ENCODE measurements at regions not wholly inside any gene's neighbourhood (a gene's known extent, or its start where the extent isn't known, plus 50 kb on each side); places are given as distances from the start of the nearest gene placed in this dataset.

DNA sequence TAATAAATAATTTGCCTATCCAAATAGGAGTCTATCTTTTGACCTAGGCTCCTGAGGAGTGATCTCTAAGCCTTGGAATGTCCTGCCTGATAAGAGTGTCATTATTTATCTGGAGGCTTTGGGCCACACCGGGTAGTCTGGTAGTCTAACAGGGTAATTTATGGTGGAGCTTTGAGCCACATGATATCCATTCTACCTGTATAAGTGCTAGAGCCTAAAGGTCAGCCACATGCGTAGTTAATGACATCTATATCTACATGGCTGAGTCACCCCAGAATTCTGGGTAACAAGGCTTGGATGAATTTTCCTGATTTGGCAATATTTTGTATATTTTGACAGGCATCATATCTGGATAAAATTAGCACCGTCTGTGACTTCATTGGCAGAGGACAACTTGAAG lies 681.4 kb downstream of the MCTP2 start:
- DNase-seq: no peak
- H3K36me3 ChIP-seq (replicated peaks in 1 of 2): no peaks in the 10 kb centered on the region
- H3K4me1 ChIP-seq (replicated peaks in 1 of 2): no peaks in the 10 kb centered on the region
- H3K27ac ChIP-seq: no peak overlapping the region
- no peaks in the 10 kb centered on the region for H3K27me3 ChIP-seq
- intact Hi-C loops (cut with DNase I): no loop called here
- H3K4me3 ChIP-seq: no peak overlapping the region
- no peaks in the 10 kb centered on the region for H3K9me3 ChIP-seq (replicated peaks in 1 of 3)
- 46 to 60% (median 53%) methylated on average over 3 of the region's 3 CpGs for WGBS, 4 donors
- TF ChIP-seq POLR2A (IDR thresholded peaks at IDR 0.05) (no peak), CTCF (IDR thresholded peaks at IDR 0.05) (no peak)

DNA sequence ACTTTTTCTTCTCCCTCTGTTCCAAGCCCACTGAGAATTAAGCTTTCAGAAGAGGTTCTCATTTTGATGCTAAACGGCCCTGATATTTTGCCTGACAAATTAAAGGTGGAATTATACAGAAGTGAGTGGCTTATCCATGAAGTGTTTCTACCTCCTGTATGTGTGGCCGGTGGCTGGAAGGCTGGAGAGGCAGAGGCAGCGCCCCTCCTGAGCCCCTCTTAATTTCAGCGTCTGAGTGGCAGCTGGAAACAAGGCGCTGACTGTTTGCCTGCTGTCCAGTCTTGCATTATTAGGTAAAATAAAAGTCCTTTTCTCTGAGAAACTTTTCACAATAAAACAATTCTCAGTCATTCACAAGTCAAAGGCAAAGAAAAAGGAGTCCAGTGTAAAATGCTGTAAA lies 685.7 kb downstream of the MCTP2 start:
- no peak for DNase-seq
- Histone ChIP-seq H3K4me3 (no peak overlapping the region), H3K27ac (no peak overlapping the region), H3K36me3 (replicated peaks in 1 of 2) (no peaks in the 10 kb centered on the region), H3K9me3 (replicated peaks in 1 of 3) (no peaks in the 10 kb centered on the region), H3K27me3 (no peaks in the 10 kb centered on the region), H3K4me1 (replicated peaks in 1 of 2) (no peaks in the 10 kb centered on the region)
- TF ChIP-seq POLR2A (IDR thresholded peaks at IDR 0.05) (no peak), CTCF (IDR thresholded peaks at IDR 0.05) (no peak)
- intact Hi-C loops (cut with DNase I): no loop called here
- 41 to 65% (median 51%) methylated on average over 5 of the region's 5 CpGs for WGBS, 4 donors

DNA sequence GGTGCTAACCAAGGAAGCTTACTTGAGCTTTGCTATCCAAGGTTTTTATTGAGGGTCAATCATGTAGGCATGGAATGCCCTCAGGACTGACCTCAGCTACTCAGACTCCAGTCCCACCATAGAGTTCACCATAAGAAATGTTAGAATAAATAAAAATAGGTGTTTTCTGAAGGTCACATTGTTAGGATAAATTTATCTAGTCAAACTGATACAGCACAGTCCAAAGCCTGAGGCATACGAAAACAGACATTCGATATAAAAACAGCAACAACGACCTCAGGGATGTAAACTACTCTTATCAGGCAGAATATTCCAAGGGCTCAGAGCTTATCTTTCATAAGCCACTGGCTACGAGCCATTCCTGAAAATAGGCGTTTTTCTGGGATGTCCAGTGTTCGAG lies 690.6 kb downstream of the MCTP2 start:
- WGBS, 4 donors: 20 to 39% (median 34%) methylated on average over 6 of the region's 6 CpGs
- H3K27me3 ChIP-seq: no peaks in the 10 kb centered on the region

GRCh38 chr15:94924057-94924456 lies 692.7 kb downstream of the MCTP2 start:
- H3K27me3 ChIP-seq: no peaks in the 10 kb centered on the region
- intact Hi-C loops (cut with DNase I): no loop called here
- TF ChIP-seq CTCF (IDR thresholded peaks at IDR 0.05) (no peak), POLR2A (IDR thresholded peaks at IDR 0.05) (no peak)
- H3K27ac ChIP-seq: no peak overlapping the region
- DNase-seq: no peak
- H3K36me3 ChIP-seq (replicated peaks in 1 of 2): no peaks in the 10 kb centered on the region
- H3K9me3 ChIP-seq (replicated peaks in 1 of 3): no peaks in the 10 kb centered on the region
- WGBS, 4 donors: 68 to 76% (median 74%) methylated on average over 3 of the region's 3 CpGs
- H3K4me3 ChIP-seq: no peak overlapping the region
- no peaks in the 10 kb centered on the region for H3K4me1 ChIP-seq (replicated peaks in 1 of 2)

More for the DNA sequence above, 690.6 kb downstream of the MCTP2 start:
- intact Hi-C loops (cut with DNase I): no loop called here
- TF ChIP-seq POLR2A (IDR thresholded peaks at IDR 0.05) (no peak), CTCF (IDR thresholded peaks at IDR 0.05) (no peak)
- no peaks in the 10 kb centered on the region for H3K36me3 ChIP-seq (replicated peaks in 1 of 2)
- H3K27ac ChIP-seq: no peak overlapping the region
- no peaks in the 10 kb centered on the region for H3K4me1 ChIP-seq (replicated peaks in 1 of 2)
- no peak for DNase-seq
- H3K9me3 ChIP-seq (replicated peaks in 1 of 3): no peaks in the 10 kb centered on the region
- no peak overlapping the region for H3K4me3 ChIP-seq
